GM13977 (cell line): ENCODE measurements at regions not wholly inside any gene's neighbourhood (a gene's known extent, or its start where the extent isn't known, plus 50 kb on each side); places are given as distances from the start of the nearest gene placed in this dataset.

Source experiments
- DNase-seq: peaks from one replicate; pipeline ENCODE4 v3.0.0; 2012; ENCODE audit warnings: low spot score
- in situ Hi-C: fragments of 300-500 bp; cut with MboI; formaldehyde crosslinking; loops from one replicate; pipeline ENCODE4 v1.12.0; 2022; ENCODE audit warnings: low sequenced_read_pairs, low pct_unique_long_range_greater_than_20kb, mixed read lengths, inconsistent platforms; ENCODE audit not compliant: unreplicated experiment
- TF ChIP-seq, protein P1 (sequence below): IDR thresholded peaks from 2 replicates; pipeline ENCODE4 v1.5.1; 2012; ENCODE audit warnings: mild to moderate bottlenecking, control low read depth; ENCODE audit not compliant: insufficient read depth; ENCODE audit errors: extremely low read depth, missing control alignments

GRCh38 chr11:11780858-11781257, 60.9 kb upstream of the USP47 start:
- in situ Hi-C loops, result loop anchor here (10.0 to 25.0 kb wide), 2 partner anchors 756 to 844 kb away; no protein-coding TSS in a partner anchor
- TF ChIP-seq, protein P1, sequence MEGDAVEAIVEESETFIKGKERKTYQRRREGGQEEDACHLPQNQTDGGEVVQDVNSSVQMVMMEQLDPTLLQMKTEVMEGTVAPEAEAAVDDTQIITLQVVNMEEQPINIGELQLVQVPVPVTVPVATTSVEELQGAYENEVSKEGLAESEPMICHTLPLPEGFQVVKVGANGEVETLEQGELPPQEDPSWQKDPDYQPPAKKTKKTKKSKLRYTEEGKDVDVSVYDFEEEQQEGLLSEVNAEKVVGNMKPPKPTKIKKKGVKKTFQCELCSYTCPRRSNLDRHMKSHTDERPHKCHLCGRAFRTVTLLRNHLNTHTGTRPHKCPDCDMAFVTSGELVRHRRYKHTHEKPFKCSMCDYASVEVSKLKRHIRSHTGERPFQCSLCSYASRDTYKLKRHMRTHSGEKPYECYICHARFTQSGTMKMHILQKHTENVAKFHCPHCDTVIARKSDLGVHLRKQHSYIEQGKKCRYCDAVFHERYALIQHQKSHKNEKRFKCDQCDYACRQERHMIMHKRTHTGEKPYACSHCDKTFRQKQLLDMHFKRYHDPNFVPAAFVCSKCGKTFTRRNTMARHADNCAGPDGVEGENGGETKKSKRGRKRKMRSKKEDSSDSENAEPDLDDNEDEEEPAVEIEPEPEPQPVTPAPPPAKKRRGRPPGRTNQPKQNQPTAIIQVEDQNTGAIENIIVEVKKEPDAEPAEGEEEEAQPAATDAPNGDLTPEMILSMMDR, result no peak
- DNase-seq, result no peak

- DNase-seq, result no peak
- in situ Hi-C loops, result loop anchor here (10.0 to 25.0 kb wide), 2 partner anchors 755 to 843 kb away; no protein-coding TSS in a partner anchor
- TF ChIP-seq, protein P1, result no peak
Measured at GRCh38 chr11:11779975-11780374, 61.8 kb upstream of the USP47 start.

GRCh38 chr11:11777897-11778296, 63.9 kb upstream of the USP47 start:
- DNase-seq, result no peak
- in situ Hi-C loops, result loop anchor here (25.0 kb wide), 1 partner anchor 841 kb away; no protein-coding TSS in a partner anchor
- TF ChIP-seq, protein P1, result no peak

DNA sequence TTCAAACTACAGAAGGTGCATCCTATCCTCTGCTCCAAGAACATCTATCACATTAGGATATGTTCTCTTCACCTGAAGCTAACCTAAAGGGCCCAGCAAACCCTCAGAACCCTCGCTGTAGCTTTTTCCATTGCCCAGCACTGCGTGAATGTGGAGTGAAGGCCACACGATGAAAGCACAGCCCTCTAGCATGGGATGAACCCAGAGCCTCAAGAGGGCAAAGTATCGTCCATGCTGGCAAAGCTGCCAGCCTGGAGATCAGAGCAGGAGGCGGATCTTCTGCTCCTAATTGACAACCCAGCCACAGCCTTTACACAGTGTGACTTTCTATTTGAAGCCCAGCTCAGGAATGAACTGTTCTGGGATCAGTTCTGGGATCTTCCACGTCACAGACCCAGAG, 65.1 kb upstream of the USP47 start:
- TF ChIP-seq, protein P1, result no peak

DNA sequence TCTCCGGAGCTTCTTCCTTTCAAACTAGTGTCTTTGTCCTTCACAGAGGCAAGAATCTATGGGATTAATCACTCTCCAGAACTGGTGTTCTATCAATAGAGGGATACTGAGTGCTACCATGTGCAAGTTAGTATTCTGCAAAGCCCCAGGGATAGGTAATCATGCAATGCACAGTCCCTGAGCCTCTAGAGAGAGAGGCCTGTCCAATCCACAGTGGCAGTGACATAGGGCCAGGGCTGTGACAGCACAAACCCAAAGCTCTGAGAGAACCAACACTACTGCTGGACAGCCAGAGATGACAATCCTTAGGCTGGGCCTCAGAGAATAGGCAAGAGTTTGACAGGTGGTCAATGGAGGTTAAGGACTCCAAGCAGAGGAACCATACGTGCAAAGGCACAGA, 66.8 kb upstream of the USP47 start:
- in situ Hi-C loops, result loop anchor here (25.0 kb wide), 1 partner anchor 838 kb away; no protein-coding TSS in a partner anchor
- DNase-seq, result no peak
- TF ChIP-seq, protein P1, result no peak

More for the DNA sequence above, 65.1 kb upstream of the USP47 start:
- in situ Hi-C loops, result loop anchor here (25.0 kb wide), 1 partner anchor 839 kb away; no protein-coding TSS in a partner anchor
- DNase-seq, result no peak

GRCh38 chr11:11772865-11773515, 68.8 kb upstream of the USP47 start:
- in situ Hi-C loops, result no loop called here
- no peak for DNase-seq
- TF ChIP-seq, protein P1, result no peak
